ENCODE measurements at regions not wholly inside any gene's neighbourhood (a gene's known extent, or its start where the extent isn't known, plus 50 kb on each side); places are given as distances from the start of the nearest gene placed in this dataset.

DNA sequence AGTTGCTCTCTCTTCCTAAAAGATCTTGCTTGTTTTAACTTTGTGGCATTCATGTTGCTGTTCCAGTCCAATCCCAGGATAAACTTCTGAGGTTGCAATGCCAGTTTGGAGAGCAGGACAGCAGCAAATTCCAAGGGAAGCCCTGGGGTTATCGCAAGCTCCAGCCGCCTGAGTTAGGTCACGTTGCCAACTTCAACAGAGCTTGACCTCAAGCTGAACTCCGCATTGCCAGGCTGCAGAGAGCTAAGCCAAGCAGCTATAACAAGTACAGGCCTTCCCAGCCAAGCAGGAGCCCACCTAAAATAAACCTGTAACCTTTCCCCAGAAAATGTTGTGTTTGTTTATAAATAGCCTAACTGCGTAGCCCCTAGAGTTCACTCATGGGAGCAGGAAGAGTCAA is 138.9 kb upstream of the LYZL1 start:
- BruUV-seq (replicated peaks) = no TSS peak
- Histone ChIP-seq H3K27me3 (replicated peaks; ENCODE audit: insufficient read depth, low read depth, low read length, poor library complexity) (no peaks in the 10 kb centered on the region), H3K4me3 (ENCODE audit: low read depth, low read length, poor library complexity, severe bottlenecking) (no peak overlapping the region), H3K4me1 (ENCODE audit: insufficient read depth, low read length, poor library complexity, severe bottlenecking) (no peaks in the 10 kb centered on the region), H3K9me3 (ENCODE audit: low read depth, low read length, poor library complexity, severe bottlenecking) (no peaks in the 10 kb centered on the region), H3K27ac (ENCODE audit: low read depth, low read length, poor library complexity, severe bottlenecking) (no peak overlapping the region), H3K36me3 (ENCODE audit: insufficient read depth, low read length, poor library complexity, severe bottlenecking) (no peaks in the 10 kb centered on the region)
- TF ChIP-seq EZH2 (IDR thresholded peaks at IDR 0.05; ENCODE audit: borderline replicate concordance, low read depth, low read length, poor library complexity, severe bottlenecking) (no peak), CTCF (conservative IDR thresholded peaks at IDR 0.05; ENCODE audit: low read depth, low read length) (no peak)
- DNase-seq (ENCODE audit: low spot score) = no peak
- CTCF ChIA-PET = no interaction called here
- POLR2A ChIA-PET (ENCODE audit: low non-redundant PET) = interaction anchor here (0.6 kb wide), 1 partner anchor 10 kb away, joined by 3 read pairs; no protein-coding TSS in a partner anchor
- intact Hi-C loops (cut with micrococcal nuclease; ENCODE audit: unreplicated experiment) = no loop called here

- Histone ChIP-seq H3K36me3 (ENCODE audit: insufficient read depth, low read length, poor library complexity, severe bottlenecking) (no peaks in the 10 kb centered on the region), H3K4me1 (ENCODE audit: insufficient read depth, low read length, poor library complexity, severe bottlenecking) (no peaks in the 10 kb centered on the region), H3K9me3 (ENCODE audit: low read depth, low read length, poor library complexity, severe bottlenecking) (no peaks in the 10 kb centered on the region), H3K27me3 (replicated peaks; ENCODE audit: insufficient read depth, low read depth, low read length, poor library complexity) (no peaks in the 10 kb centered on the region), H3K27ac (ENCODE audit: low read depth, low read length, poor library complexity, severe bottlenecking) (no peak overlapping the region), H3K4me3 (ENCODE audit: low read depth, low read length, poor library complexity, severe bottlenecking) (no peak overlapping the region)
- DNase-seq (ENCODE audit: low spot score) = no peak
- no TSS peak for BruUV-seq (replicated peaks)
- intact Hi-C loops (cut with micrococcal nuclease; ENCODE audit: unreplicated experiment) = no loop called here
- CTCF ChIA-PET = no interaction called here
- POLR2A ChIA-PET (ENCODE audit: low non-redundant PET) = no interaction called here
- TF ChIP-seq EZH2 (IDR thresholded peaks at IDR 0.05; ENCODE audit: borderline replicate concordance, low read depth, low read length, poor library complexity, severe bottlenecking) (no peak), CTCF (conservative IDR thresholded peaks at IDR 0.05; ENCODE audit: low read depth, low read length) (no peak)
Measured at GRCh38 chr10:29151005-29151404, 137.9 kb upstream of the LYZL1 start.

DNA sequence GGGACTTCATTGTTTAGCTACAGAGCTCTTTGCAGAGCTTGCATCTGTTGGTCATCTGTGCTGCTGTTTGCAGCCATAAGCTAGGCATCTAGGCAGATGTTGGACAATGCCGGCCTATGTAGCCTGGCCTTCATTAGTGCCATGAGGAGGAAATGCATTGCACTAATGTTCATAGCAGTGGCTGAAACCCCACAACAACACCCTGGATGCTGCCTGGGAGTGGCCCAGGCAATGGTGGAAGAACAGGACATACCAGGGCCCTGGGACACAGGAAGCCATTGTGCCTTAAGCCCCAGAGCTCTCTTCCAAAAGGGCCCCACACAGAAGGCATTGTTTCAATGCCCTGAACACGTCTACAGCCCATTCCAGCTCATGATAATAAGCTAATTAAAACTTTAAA is 131.5 kb upstream of the LYZL1 start:
- BruUV-seq (replicated peaks) = no TSS peak
- POLR2A ChIA-PET (ENCODE audit: low non-redundant PET) = no interaction called here
- Histone ChIP-seq H3K36me3 (ENCODE audit: insufficient read depth, low read length, poor library complexity, severe bottlenecking) (no peaks in the 10 kb centered on the region), H3K27me3 (replicated peaks; ENCODE audit: insufficient read depth, low read depth, low read length, poor library complexity) (no peaks in the 10 kb centered on the region), H3K27ac (ENCODE audit: low read depth, low read length, poor library complexity, severe bottlenecking) (no peak overlapping the region), H3K4me1 (ENCODE audit: insufficient read depth, low read length, poor library complexity, severe bottlenecking) (peaks cover 17% of the 10 kb centered on the region), H3K4me3 (ENCODE audit: low read depth, low read length, poor library complexity, severe bottlenecking) (no peak overlapping the region), H3K9me3 (ENCODE audit: low read depth, low read length, poor library complexity, severe bottlenecking) (no peaks in the 10 kb centered on the region)
- DNase-seq (ENCODE audit: low spot score) = no peak
- intact Hi-C loops (cut with micrococcal nuclease; ENCODE audit: unreplicated experiment) = no loop called here
- TF ChIP-seq CTCF (conservative IDR thresholded peaks at IDR 0.05; ENCODE audit: low read depth, low read length) (no peak), EZH2 (IDR thresholded peaks at IDR 0.05; ENCODE audit: borderline replicate concordance, low read depth, low read length, poor library complexity, severe bottlenecking) (no peak)
- CTCF ChIA-PET = no interaction called here

All from A673 (cell line).